K562 (cell line): ENCODE measurements at regions not wholly inside any gene's neighbourhood (a gene's known extent, or its start where the extent isn't known, plus 50 kb on each side); places are given as distances from the start of the nearest gene placed in this dataset.
"Not testable (repeated sequence)": the region's sequence is repeated elsewhere in the genome, so short reads cannot be mapped to it uniquely, and the experiment has no call there.

Experiments used
- ADNP ChIP-seq: fragments of 200-800 bp; sonication (Bioruptor generic); IDR thresholded peaks from 2 replicates; pipeline ENCODE4 v1.6.1; 2016; ENCODE audit warnings: missing genetic modification characterization, missing compliant biosample characterization
- BRCA1 ChIP-seq, 2 experiments: fragments of 450-650 bp in 1 of 2; sonication (generic) in 1 of 2; formaldehyde crosslinking in 1 of 2; IDR thresholded peaks; 2 replicates each; pipeline versions ENCODE4 v1.5.0 to v1.6.1; 2017 to 2020; ENCODE audit warnings: mild to moderate bottlenecking in 1 of 2, missing genetic modification reagents in 1 of 2
- CBX5 ChIP-seq: IDR thresholded peaks from 2 replicates; pipeline ENCODE4 v1.6.1; 2014; ENCODE audit warnings: low read depth, borderline replicate concordance
- GABPA ChIP-seq: fragments of 200-800 bp; sonication (Bioruptor generic); conservative IDR thresholded peaks from 2 replicates; pipeline ENCODE4 v1.6.1; 2016; ENCODE audit warnings: low read depth, missing genetic modification characterization, missing compliant biosample characterization
- KLF16 ChIP-seq: IDR thresholded peaks from 2 replicates; pipeline ENCODE4 v1.6.1; 2016; ENCODE audit warnings: antibody characterized with exemption
- POLR2A ChIP-seq: fragments of 450-650 bp; conservative IDR thresholded peaks from 2 replicates; pipeline ENCODE4 v1.6.1; 2016
- POLR2AphosphoS5 ChIP-seq: IDR thresholded peaks from 2 replicates; pipeline ENCODE4 v1.6.1; 2011; ENCODE audit warnings: mild to moderate bottlenecking, low read depth, low read length, moderate library complexity; ENCODE audit not compliant: control insufficient read depth, insufficient read depth
- SP1 ChIP-seq: sonication (generic); formaldehyde crosslinking; IDR thresholded peaks from 2 replicates; pipeline ENCODE4 v1.8.1; 2022; ENCODE audit warnings: mild to moderate bottlenecking, missing genetic modification reagents
- WHSC1 ChIP-seq: IDR thresholded peaks from one replicate; pipeline ENCODE4 v1.6.1; 2012; ENCODE audit warnings: low read length, control low read depth, inconsistent platforms
- ZNF384 ChIP-seq: IDR thresholded peaks from 2 replicates; pipeline ENCODE4 v1.6.1; 2012; ENCODE audit warnings: low read depth, low read length, improper control_type of control experiment

GRCh38 chr4:9694403-9694802 is 87.0 kb upstream of the DRD5 start:
- TF ChIP-seq BRCA1 (IDR thresholded peaks at IDR 0.05); BRCA1 (CRISPR knock-in tag; IDR thresholded peaks at IDR 0.05); CBX5; POLR2AphosphoS5; KLF16; ZNF384; ADNP; SP1 (CRISPR knock-in tag); GABPA (tag); WHSC1; POLR2A: not testable (repeated sequence)
